IMR-90 (cell line): ENCODE measurements at regions not wholly inside any gene's neighbourhood (a gene's known extent, or its start where the extent isn't known, plus 50 kb on each side); places are given as distances from the start of the nearest gene placed in this dataset.

Source experiments
- ATAC-seq: fragments of 200-7000 bp; cut with Tn5 transposase; 2 replicates; pipeline ENCODE4 v1.9.1; 2020; ENCODE audit warnings: low read depth, mild to moderate bottlenecking, moderate library complexity
- BruUV-seq: library from RNA; stranded (reverse); fragments of 400-500 nt; replicated peaks from 2 replicates; lab custom pipeline; 2021; lab: Mats Ljungman, UMichigan
- CTCF ChIA-PET: fragments of 300-600 bp; formaldehyde crosslinking; extraction: SDS; loops from one replicate; lab custom pipeline; 2021; ENCODE audit warnings: antibody characterized with exemption; lab: Yijun Ruan, JAX
- POLR2A ChIA-PET: fragments of 300-600 bp; sonication (Branson Sonifier 250); formaldehyde crosslinking; loops from one replicate; lab custom pipeline; 2022; ENCODE audit warnings: antibody characterized with exemption; ENCODE audit not compliant: unreplicated experiment; lab: Charles Lee
- DNase-seq: peaks from one replicate; pipeline ENCODE4 v3.0.0; 2013
- H2AFZ ChIP-seq: replicated peaks from 2 replicates; pipeline ENCODE3; 2013; ENCODE audit warnings: low read length, mild to moderate bottlenecking; ENCODE audit not compliant: poor library complexity
- H2AK5ac ChIP-seq: 2 replicates; pipeline ENCODE4 v1.6.1; 2013; ENCODE audit warnings: low read depth, low read length, inconsistent platforms
- H2AK9ac ChIP-seq: replicated peaks from 2 replicates; pipeline ENCODE3; 2013; ENCODE audit warnings: mild to moderate bottlenecking, low read depth, low read length, moderate library complexity; ENCODE audit not compliant: poor library complexity
- H2BK120ac ChIP-seq: 2 replicates; pipeline ENCODE4 v1.6.1; 2013; ENCODE audit warnings: low read depth, low read length, inconsistent platforms
- H2BK15ac ChIP-seq: 3 replicates; pipeline ENCODE4 v1.6.1; 2013; ENCODE audit warnings: low read depth, low read length, inconsistent platforms
- H2BK20ac ChIP-seq: 2 replicates; pipeline ENCODE4 v1.6.1; 2013; ENCODE audit warnings: low read depth, mild to moderate bottlenecking, inconsistent platforms, low read length, moderate library complexity
- H2BK5ac ChIP-seq: 2 replicates; pipeline ENCODE4 v1.6.1; 2013; ENCODE audit warnings: mild to moderate bottlenecking, low read depth, low read length, inconsistent platforms; ENCODE audit not compliant: poor library complexity, severe bottlenecking
- H3K14ac ChIP-seq: replicated peaks from 2 replicates; pipeline ENCODE4 v1.6.1; 2013; ENCODE audit warnings: low read depth, low read length, inconsistent platforms
- H3K18ac ChIP-seq: 2 replicates; pipeline ENCODE4 v1.6.1; 2013; ENCODE audit warnings: low read depth, low read length, control low read depth
- H3K23ac ChIP-seq: 2 replicates; pipeline ENCODE4 v1.6.1; 2013; ENCODE audit warnings: low read depth, low read length, inconsistent platforms
- H3K27ac ChIP-seq: 2 replicates; pipeline ENCODE4 v1.5.1; 2013; ENCODE audit warnings: mild to moderate bottlenecking, control low read depth, low read length; ENCODE audit not compliant: insufficient read depth
- H3K27me3 ChIP-seq: 2 replicates; pipeline ENCODE4 v1.6.1; 2013; ENCODE audit warnings: low read length; ENCODE audit not compliant: control insufficient read depth, insufficient read depth
- H3K36me3 ChIP-seq: 2 replicates; pipeline ENCODE4 v1.6.1; 2013; ENCODE audit warnings: low read length, mixed read lengths; ENCODE audit not compliant: control insufficient read depth, insufficient read depth
- H3K4ac ChIP-seq: 2 replicates; pipeline ENCODE4 v1.6.1; 2013; ENCODE audit warnings: low read depth, low read length, inconsistent platforms
- H3K4me1 ChIP-seq: 2 replicates; pipeline ENCODE4 v1.6.1; 2013; ENCODE audit warnings: low read length, mixed read lengths; ENCODE audit not compliant: control insufficient read depth, insufficient read depth
- H3K4me2 ChIP-seq: 2 replicates; pipeline ENCODE4 v1.6.1; 2013; ENCODE audit warnings: low read depth, mild to moderate bottlenecking, control low read depth, low read length, moderate library complexity
- H3K4me3 ChIP-seq: 2 replicates; pipeline ENCODE4 v1.5.1; 2013; ENCODE audit warnings: low read depth, mild to moderate bottlenecking, control low read depth, low read length, moderate library complexity; ENCODE audit not compliant: insufficient read depth
- H3K56ac ChIP-seq: 2 replicates; pipeline ENCODE4 v1.6.1; 2013; ENCODE audit warnings: low read length, inconsistent platforms; ENCODE audit not compliant: insufficient read depth; ENCODE audit errors: extremely low read depth
- H3K79me1 ChIP-seq, 2 experiments: 2 replicates each; pipeline ENCODE4 v1.6.1; 2013; ENCODE audit warnings: low read length in 2 of 2, inconsistent platforms in 1 of 2, low read depth in 1 of 2
- H3K9ac ChIP-seq: 2 replicates; pipeline ENCODE4 v1.6.1; 2013; ENCODE audit warnings: low read depth, low read length, control low read depth
- H3K9me1 ChIP-seq: 2 replicates; pipeline ENCODE4 v1.6.1; 2013; ENCODE audit warnings: low read length, inconsistent platforms; ENCODE audit not compliant: insufficient read depth
- H3K9me3 ChIP-seq: 2 replicates; pipeline ENCODE4 v1.6.1; 2013; ENCODE audit warnings: low read length; ENCODE audit not compliant: control insufficient read depth, insufficient read depth
- H4K20me1 ChIP-seq: 2 replicates; pipeline ENCODE4 v1.6.1; 2013; ENCODE audit warnings: low read length, inconsistent platforms; ENCODE audit not compliant: insufficient read depth
- H4K5ac ChIP-seq: 2 replicates; pipeline ENCODE4 v1.6.1; 2013; ENCODE audit warnings: mild to moderate bottlenecking, low read depth, low read length, control low read depth
- H4K8ac ChIP-seq, 2 experiments: 2 replicates each; pipeline ENCODE4 v1.6.1; 2013; ENCODE audit warnings: low read depth in 2 of 2, low read length in 2 of 2, control low read depth in 1 of 2, inconsistent platforms in 1 of 2
- H4K91ac ChIP-seq: 2 replicates; pipeline ENCODE4 v1.6.1; 2013; ENCODE audit warnings: low read depth, low read length, inconsistent platforms; ENCODE audit not compliant: insufficient read depth
- BHLHE40 ChIP-seq: fragments of 150-350 bp; IDR thresholded peaks from 2 replicates; pipeline ENCODE4 v1.6.1; 2016; ENCODE audit warnings: mild to moderate bottlenecking, low read depth, low read length
- CEBPB ChIP-seq: IDR thresholded peaks from 2 replicates; pipeline ENCODE4 v1.6.1; 2012; ENCODE audit warnings: low read depth, low read length, improper control_type of control experiment
- CHD1 ChIP-seq: IDR thresholded peaks from 2 replicates; pipeline ENCODE4 v1.6.1; 2012; ENCODE audit warnings: low read depth, low read length, improper control_type of control experiment
- CTCF ChIP-seq: conservative IDR thresholded peaks from 2 replicates; pipeline ENCODE4 v1.5.1; 2012; ENCODE audit warnings: mild to moderate bottlenecking, low read depth, low read length, improper control_type of control experiment
- ELK1 ChIP-seq: fragments of 150-350 bp; IDR thresholded peaks from 2 replicates; pipeline ENCODE4 v1.6.1; 2016; ENCODE audit warnings: low read depth, mild to moderate bottlenecking, low read length, moderate library complexity, borderline replicate concordance
- FOS ChIP-seq: fragments of 150-350 bp; IDR thresholded peaks from 2 replicates; pipeline ENCODE4 v1.6.1; 2016; ENCODE audit warnings: low read depth, low read length
- MAFK ChIP-seq: IDR thresholded peaks from 2 replicates; pipeline ENCODE4 v1.6.1; 2012; ENCODE audit warnings: low read depth, low read length, improper control_type of control experiment
- MAZ ChIP-seq: IDR thresholded peaks from 2 replicates; pipeline ENCODE4 v1.6.1; 2012; ENCODE audit warnings: low read depth, mild to moderate bottlenecking, low read length, improper control_type of control experiment, moderate library complexity, borderline replicate concordance
- MXI1 ChIP-seq: IDR thresholded peaks from 2 replicates; pipeline ENCODE4 v1.6.1; 2012; ENCODE audit warnings: low read depth, mild to moderate bottlenecking, low read length, moderate library complexity, borderline replicate concordance
- NFE2L2 ChIP-seq: fragments of 150-350 bp; IDR thresholded peaks from 2 replicates; pipeline ENCODE4 v1.6.1; 2016; ENCODE audit warnings: low read depth, mild to moderate bottlenecking, low read length
- POLR2A ChIP-seq: IDR thresholded peaks from 2 replicates; pipeline ENCODE4 v1.6.1; 2012; ENCODE audit warnings: mild to moderate bottlenecking, low read depth, low read length
- RAD21 ChIP-seq: IDR thresholded peaks from 2 replicates; pipeline ENCODE4 v1.6.1; 2012; ENCODE audit warnings: low read length, improper control_type of control experiment
- RCOR1 ChIP-seq: IDR thresholded peaks from 2 replicates; pipeline ENCODE4 v1.6.1; 2012; ENCODE audit warnings: mild to moderate bottlenecking, low read length, improper control_type of control experiment; ENCODE audit not compliant: insufficient replicate concordance
- RFX5 ChIP-seq: IDR thresholded peaks from 2 replicates; pipeline ENCODE4 v1.8.0; 2012; ENCODE audit warnings: low read depth, mild to moderate bottlenecking, low read length, moderate library complexity
- SMC3 ChIP-seq: fragments of 150-350 bp; IDR thresholded peaks from 2 replicates; pipeline ENCODE4 v1.6.1; 2016; ENCODE audit warnings: low read depth, mild to moderate bottlenecking, antibody characterized with exemption, low read length, moderate library complexity
- USF2 ChIP-seq: fragments of 150-350 bp; IDR thresholded peaks from 2 replicates; pipeline ENCODE4 v1.6.1; 2017; ENCODE audit warnings: mild to moderate bottlenecking, antibody characterized with exemption, low read length, low read depth
- dilution Hi-C: fragments of 300-500 bp; cut with HindIII; formaldehyde crosslinking; loops from one replicate; pipeline ENCODE4 v1.14.3; 2018; ENCODE audit warnings: low sequenced_read_pairs; ENCODE audit not compliant: unreplicated experiment
- in situ Hi-C: fragments of 300-500 bp; cut with MboI; formaldehyde crosslinking; loops from 3 replicates; pipeline ENCODE4 v1.14.3; 2019; ENCODE audit warnings: low sequenced_read_pairs, inconsistent platforms, mixed read lengths
- intact Hi-C: fragments of 100-400 bp; cut with micrococcal nuclease; formaldehyde crosslinking; loops from 2 replicates; pipeline ENCODE4 v1.10.0; 2022

GRCh38 chr6:122140031-122140430, 259.4 kb upstream of the HSF2 start:
- dilution Hi-C loops (no loop called here), intact Hi-C loops (loop anchor here (5.0 kb wide), 1 partner anchor 43 kb away; no protein-coding TSS in a partner anchor), in situ Hi-C loops (no loop called here)
- no peak overlapping the region for H2BK5ac ChIP-seq
- no peak overlapping the region for H3K18ac ChIP-seq
- no peaks in the 10 kb centered on the region for H3K79me1 ChIP-seq
- no peak overlapping the region for H2BK120ac ChIP-seq
- H3K4me1 ChIP-seq = no peaks in the 10 kb centered on the region
- no peak overlapping the region for H3K56ac ChIP-seq
- H3K9me1 ChIP-seq = no peaks in the 10 kb centered on the region
- TF ChIP-seq CHD1 (no peak), BHLHE40 (no peak), NFE2L2 (no peak), FOS (no peak), POLR2A (no peak), RCOR1 (no peak), MAFK (no peak), MXI1 (no peak), RFX5 (no peak), CEBPB (no peak), RAD21 (no peak), SMC3 (no peak), ELK1 (no peak), CTCF (no peak), USF2 (no peak), MAZ (no peak)
- no peak overlapping the region for H3K23ac ChIP-seq
- no peak overlapping the region for H3K4me2 ChIP-seq
- no peak overlapping the region for H3K27ac ChIP-seq
- H3K9me3 ChIP-seq = no peaks in the 10 kb centered on the region
- H2BK20ac ChIP-seq = no peak overlapping the region
- H4K91ac ChIP-seq = no peak overlapping the region
- no TSS peak for BruUV-seq
- ATAC-seq (no peak), DNase-seq (no peak)
- H3K36me3 ChIP-seq = no peaks in the 10 kb centered on the region
- H3K27me3 ChIP-seq = no peaks in the 10 kb centered on the region
- H4K5ac ChIP-seq = no peak overlapping the region
- CTCF ChIA-PET = no interaction called here
- H3K9ac ChIP-seq = no peak overlapping the region
- H2AK9ac ChIP-seq = no peak overlapping the region
- no peaks in the 10 kb centered on the region for H4K20me1 ChIP-seq
- H2BK15ac ChIP-seq = no peak overlapping the region
- POLR2A ChIA-PET = no interaction called here
- no peak overlapping the region for H3K4ac ChIP-seq
- H4K8ac ChIP-seq = no peak overlapping the region
- H3K4me3 ChIP-seq = no peak overlapping the region
- H3K14ac ChIP-seq = no peak overlapping the region
- H2AK5ac ChIP-seq = no peak overlapping the region
- no peak overlapping the region for H2AFZ ChIP-seq
